K562 (cell line): ENCODE measurements at regions not wholly inside any gene's neighbourhood (a gene's known extent, or its start where the extent isn't known, plus 50 kb on each side); places are given as distances from the start of the nearest gene placed in this dataset.

Source experiments
- SRSF3 ChIP-seq: fragments of 200-400 bp; formaldehyde crosslinking; IDR thresholded peaks from 2 replicates; pipeline ENCODE4 v1.6.1; 2016; ENCODE audit warnings: mild to moderate bottlenecking, low read length, moderate library complexity; ENCODE audit not compliant: insufficient read depth
- ZNF263 ChIP-seq: sonication (generic); formaldehyde crosslinking; IDR thresholded peaks from 2 replicates; pipeline ENCODE4 v1.8.0; 2022; ENCODE audit warnings: mild to moderate bottlenecking, missing genetic modification reagents, borderline replicate concordance
- TF ChIP-seq, protein P1 (sequence below): sonication (generic); formaldehyde crosslinking; IDR thresholded peaks from 2 replicates; pipeline ENCODE4 v1.8.0; 2022; ENCODE audit warnings: mild to moderate bottlenecking, missing genetic modification reagents
- TF ChIP-seq, protein P2 (sequence below): sonication (generic); formaldehyde crosslinking; IDR thresholded peaks from 2 replicates; pipeline ENCODE4 v1.8.0; 2022; ENCODE audit warnings: missing genetic modification reagents, mild to moderate bottlenecking, borderline replicate concordance

DNA sequence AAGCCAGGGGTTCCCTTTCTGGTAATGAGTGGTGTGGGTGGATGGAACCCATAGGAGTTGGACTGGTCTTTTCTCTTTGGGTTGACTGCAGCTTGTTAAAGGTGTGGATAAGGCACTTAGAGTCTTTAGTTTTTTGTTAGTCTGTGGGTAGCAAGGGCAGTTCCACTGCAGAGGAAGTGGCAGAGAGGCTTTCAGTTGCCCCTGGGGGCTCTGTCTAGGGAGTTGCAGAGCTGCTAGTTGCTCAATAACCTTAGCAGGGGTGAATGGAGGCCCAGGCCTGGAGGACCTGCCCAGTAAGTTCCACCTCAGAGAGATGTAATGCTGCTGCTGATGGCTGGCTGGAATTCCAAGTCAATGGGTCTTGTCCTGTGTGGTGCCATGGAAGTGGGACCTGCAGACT, 282.6 kb upstream of the NDST4 start (continued):
- TF ChIP-seq, protein P1, sequence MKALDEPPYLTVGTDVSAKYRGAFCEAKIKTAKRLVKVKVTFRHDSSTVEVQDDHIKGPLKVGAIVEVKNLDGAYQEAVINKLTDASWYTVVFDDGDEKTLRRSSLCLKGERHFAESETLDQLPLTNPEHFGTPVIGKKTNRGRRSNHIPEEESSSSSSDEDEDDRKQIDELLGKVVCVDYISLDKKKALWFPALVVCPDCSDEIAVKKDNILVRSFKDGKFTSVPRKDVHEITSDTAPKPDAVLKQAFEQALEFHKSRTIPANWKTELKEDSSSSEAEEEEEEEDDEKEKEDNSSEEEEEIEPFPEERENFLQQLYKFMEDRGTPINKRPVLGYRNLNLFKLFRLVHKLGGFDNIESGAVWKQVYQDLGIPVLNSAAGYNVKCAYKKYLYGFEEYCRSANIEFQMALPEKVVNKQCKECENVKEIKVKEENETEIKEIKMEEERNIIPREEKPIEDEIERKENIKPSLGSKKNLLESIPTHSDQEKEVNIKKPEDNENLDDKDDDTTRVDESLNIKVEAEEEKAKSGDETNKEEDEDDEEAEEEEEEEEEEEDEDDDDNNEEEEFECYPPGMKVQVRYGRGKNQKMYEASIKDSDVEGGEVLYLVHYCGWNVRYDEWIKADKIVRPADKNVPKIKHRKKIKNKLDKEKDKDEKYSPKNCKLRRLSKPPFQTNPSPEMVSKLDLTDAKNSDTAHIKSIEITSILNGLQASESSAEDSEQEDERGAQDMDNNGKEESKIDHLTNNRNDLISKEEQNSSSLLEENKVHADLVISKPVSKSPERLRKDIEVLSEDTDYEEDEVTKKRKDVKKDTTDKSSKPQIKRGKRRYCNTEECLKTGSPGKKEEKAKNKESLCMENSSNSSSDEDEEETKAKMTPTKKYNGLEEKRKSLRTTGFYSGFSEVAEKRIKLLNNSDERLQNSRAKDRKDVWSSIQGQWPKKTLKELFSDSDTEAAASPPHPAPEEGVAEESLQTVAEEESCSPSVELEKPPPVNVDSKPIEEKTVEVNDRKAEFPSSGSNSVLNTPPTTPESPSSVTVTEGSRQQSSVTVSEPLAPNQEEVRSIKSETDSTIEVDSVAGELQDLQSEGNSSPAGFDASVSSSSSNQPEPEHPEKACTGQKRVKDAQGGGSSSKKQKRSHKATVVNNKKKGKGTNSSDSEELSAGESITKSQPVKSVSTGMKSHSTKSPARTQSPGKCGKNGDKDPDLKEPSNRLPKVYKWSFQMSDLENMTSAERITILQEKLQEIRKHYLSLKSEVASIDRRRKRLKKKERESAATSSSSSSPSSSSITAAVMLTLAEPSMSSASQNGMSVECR (CRISPR knock-in tag): no peak
- TF ChIP-seq ZNF263 (CRISPR knock-in tag): no peak
- no peak for TF ChIP-seq SRSF3
- TF ChIP-seq, protein P2, sequence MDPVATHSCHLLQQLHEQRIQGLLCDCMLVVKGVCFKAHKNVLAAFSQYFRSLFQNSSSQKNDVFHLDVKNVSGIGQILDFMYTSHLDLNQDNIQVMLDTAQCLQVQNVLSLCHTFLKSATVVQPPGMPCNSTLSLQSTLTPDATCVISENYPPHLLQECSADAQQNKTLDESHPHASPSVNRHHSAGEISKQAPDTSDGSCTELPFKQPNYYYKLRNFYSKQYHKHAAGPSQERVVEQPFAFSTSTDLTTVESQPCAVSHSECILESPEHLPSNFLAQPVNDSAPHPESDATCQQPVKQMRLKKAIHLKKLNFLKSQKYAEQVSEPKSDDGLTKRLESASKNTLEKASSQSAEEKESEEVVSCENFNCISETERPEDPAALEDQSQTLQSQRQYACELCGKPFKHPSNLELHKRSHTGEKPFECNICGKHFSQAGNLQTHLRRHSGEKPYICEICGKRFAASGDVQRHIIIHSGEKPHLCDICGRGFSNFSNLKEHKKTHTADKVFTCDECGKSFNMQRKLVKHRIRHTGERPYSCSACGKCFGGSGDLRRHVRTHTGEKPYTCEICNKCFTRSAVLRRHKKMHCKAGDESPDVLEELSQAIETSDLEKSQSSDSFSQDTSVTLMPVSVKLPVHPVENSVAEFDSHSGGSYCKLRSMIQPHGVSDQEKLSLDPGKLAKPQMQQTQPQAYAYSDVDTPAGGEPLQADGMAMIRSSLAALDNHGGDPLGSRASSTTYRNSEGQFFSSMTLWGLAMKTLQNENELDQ (CRISPR knock-in tag): no peak
- TF ChIP-seq, all 486 proteins: peak for 0
